NB4 (cell line): ENCODE measurements at regions not wholly inside any gene's neighbourhood (a gene's known extent, or its start where the extent isn't known, plus 50 kb on each side); places are given as distances from the start of the nearest gene placed in this dataset.

ENCODE experiments used
- DNase-seq: peaks from one replicate; pipeline ENCODE4 v3.0.0; 2010; ENCODE audit warnings: low read depth
- H3K4me3 ChIP-seq: one replicate; pipeline ENCODE4 v1.5.1; 2011; ENCODE audit warnings: mild to moderate bottlenecking, low read depth, low read length, moderate library complexity
- MYC ChIP-seq: IDR thresholded peaks from 2 replicates; pipeline ENCODE4 v1.6.1; 2011; ENCODE audit warnings: low read depth, low read length
- POLR2A ChIP-seq: IDR thresholded peaks from 2 replicates; pipeline ENCODE4 v1.6.1; 2011; ENCODE audit warnings: mild to moderate bottlenecking; ENCODE audit not compliant: insufficient read length; ENCODE audit errors: extremely low read depth
- TF ChIP-seq, protein P1 (sequence below): IDR thresholded peaks from 2 replicates; pipeline ENCODE4 v1.6.1; 2011; ENCODE audit warnings: low read depth, low read length
- TF ChIP-seq, protein P2 (sequence below): IDR thresholded peaks from one replicate; pipeline ENCODE4 v1.5.1; 2012; ENCODE audit warnings: low read depth, low read length

DNA sequence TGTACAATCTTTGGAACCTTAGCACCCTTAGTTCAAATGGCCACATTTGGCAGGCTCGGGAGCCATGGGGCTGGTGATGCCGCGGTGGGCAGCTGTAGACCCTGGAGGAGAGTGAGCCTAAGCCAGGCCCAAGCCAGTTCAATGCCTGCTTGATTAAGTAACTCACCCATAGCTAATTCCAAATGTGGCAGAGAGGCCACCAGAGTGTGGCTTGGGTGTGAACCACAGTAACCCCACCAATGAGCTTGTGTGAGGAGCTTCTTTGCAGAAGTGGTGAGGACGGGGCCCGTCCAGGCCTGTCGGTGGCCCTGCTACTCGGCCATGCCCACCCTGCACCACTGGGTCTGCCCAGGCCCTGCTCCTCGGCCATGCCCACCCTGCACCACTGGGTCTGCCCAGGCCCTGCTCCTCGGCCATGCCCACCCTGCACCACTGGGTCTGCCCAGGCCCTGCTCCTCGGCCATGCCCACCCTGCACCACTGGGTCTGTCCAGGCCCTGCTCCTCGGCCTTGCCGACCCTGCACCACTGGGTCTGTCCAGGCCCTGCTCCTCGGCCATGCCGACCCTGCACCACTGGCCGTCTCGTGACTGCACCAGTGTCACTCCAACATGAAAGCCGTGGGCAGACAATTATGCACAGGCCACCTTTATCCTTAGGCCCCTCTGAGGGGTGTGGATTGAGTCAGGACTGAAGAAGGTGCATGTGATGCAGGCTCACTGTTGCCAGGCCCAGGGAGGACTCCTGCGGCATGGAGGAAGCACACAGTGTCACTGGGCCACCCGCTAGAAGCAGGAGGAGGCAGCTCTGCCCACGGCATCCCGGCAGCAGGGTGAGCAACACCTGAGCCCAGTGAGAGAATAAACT lies 75.4 kb downstream of the MRPL36 start:
- TF ChIP-seq MYC, result no peak
- TF ChIP-seq, protein P1, sequence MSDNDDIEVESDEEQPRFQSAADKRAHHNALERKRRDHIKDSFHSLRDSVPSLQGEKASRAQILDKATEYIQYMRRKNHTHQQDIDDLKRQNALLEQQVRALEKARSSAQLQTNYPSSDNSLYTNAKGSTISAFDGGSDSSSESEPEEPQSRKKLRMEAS, result no peak
- no peak for TF ChIP-seq POLR2A
- TF ChIP-seq, protein P2, sequence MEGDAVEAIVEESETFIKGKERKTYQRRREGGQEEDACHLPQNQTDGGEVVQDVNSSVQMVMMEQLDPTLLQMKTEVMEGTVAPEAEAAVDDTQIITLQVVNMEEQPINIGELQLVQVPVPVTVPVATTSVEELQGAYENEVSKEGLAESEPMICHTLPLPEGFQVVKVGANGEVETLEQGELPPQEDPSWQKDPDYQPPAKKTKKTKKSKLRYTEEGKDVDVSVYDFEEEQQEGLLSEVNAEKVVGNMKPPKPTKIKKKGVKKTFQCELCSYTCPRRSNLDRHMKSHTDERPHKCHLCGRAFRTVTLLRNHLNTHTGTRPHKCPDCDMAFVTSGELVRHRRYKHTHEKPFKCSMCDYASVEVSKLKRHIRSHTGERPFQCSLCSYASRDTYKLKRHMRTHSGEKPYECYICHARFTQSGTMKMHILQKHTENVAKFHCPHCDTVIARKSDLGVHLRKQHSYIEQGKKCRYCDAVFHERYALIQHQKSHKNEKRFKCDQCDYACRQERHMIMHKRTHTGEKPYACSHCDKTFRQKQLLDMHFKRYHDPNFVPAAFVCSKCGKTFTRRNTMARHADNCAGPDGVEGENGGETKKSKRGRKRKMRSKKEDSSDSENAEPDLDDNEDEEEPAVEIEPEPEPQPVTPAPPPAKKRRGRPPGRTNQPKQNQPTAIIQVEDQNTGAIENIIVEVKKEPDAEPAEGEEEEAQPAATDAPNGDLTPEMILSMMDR, result no peak

DNA sequence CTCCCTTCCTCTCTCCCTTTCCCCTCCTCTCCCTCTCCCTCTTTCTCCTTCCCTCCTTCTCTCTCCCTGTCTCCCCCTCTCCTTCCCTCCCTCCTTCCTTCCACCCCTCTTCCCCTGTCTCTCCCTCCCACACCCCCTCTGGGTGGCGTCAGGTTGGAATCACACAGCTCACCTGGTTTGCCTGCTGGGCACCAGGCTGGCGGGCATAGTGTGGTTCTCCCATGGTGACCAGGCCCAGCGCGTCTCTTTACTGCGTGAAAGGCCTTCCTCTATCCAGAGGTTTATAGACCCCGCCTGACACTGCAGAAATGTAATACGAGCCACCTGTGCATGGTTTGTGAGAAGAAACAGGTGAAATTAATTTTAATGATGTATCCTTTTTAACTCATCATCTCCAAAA lies 76.2 kb downstream of the MRPL36 start:
- TF ChIP-seq MYC (no peak), POLR2A (no peak)
- TF ChIP-seq, protein P1, result no peak
- TF ChIP-seq, protein P2, result no peak
- no peak overlapping the region for H3K4me3 ChIP-seq
- no peak for DNase-seq

More for the DNA sequence above, 75.4 kb downstream of the MRPL36 start:
- no peak overlapping the region for H3K4me3 ChIP-seq
- no peak for DNase-seq

DNA sequence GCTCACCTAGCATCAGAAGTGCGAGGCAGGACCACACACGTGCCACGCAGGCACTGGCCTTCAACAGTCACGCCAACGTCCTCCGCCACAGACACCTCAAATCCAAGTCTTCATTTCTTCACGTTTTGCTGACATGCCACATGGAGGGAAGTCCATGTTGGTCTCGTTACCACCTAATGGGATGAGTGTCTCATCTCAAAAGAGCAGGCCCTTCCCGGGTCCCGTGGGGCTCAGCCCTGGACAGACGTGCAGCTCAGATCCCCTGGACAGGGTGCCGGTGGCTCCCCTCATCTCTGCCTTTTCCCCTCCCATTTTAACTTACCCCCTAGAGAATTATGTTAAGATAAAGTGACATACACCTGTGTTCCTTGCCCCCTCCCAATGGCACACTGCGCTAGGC lies 76.8 kb downstream of the MRPL36 start:
- TF ChIP-seq MYC (no peak), POLR2A (no peak)
- TF ChIP-seq, protein P2, result no peak
- TF ChIP-seq, protein P1, result no peak
- DNase-seq, result no peak
- no peak overlapping the region for H3K4me3 ChIP-seq

DNA sequence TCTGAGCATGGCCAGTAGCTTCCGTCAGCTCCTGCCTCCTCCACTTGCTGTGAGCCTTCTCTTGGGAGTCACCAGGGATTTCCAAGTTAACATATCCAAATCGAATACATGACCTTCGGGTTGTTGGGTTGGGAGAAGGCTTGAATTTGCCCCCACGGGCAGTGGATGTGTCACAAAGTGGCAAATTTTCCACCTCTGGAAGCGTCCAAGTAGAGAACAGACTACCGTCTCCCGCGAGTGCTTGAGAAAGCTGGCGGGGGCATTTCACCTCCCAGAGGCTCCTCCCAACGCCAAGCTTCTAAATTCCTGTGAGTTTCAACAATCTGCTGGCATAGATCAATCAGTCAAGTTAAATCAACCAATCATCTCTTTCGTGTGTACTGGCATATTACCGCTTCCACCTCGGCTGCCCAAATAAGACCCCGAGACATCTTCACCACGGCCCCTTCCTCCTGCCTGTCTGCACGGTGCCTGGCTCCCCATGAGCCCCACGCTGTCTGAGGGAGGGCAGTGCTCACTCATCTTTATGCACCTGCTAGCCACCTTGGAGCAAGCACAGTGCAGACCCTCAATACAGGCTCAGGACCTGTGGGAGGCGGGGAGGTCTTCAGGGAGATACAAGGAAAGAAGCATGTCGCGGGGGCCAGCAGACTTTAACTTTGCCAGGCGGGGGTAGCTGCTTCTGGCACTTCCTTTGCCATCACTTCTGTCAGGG lies 79.1 kb downstream of the MRPL36 start:
- no peak overlapping the region for H3K4me3 ChIP-seq
- TF ChIP-seq POLR2A (no peak), MYC (no peak)
- TF ChIP-seq, protein P2, result no peak
- TF ChIP-seq, protein P1, result no peak
- no peak for DNase-seq

DNA sequence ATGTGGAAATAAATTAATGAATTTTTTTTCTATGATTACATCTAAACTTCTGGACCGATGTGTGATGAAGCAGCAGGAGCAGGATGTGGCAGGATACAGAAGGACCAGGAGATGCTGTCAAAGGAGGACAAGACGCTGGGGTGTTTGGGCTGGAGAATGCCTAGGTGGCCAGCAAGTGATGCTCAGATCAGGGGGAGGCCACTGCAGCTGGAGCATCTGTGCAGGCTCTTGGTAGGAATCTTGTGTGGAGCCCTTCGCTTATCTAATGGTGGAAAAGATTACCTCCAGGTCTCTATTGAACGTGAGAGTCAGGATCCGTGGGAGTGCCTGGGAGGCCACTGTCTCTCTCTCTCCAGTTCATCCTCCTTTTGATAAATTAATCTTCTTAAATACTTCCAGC lies 79.8 kb downstream of the MRPL36 start:
- DNase-seq, result no peak
- no peak overlapping the region for H3K4me3 ChIP-seq
- TF ChIP-seq POLR2A, result no peak
- TF ChIP-seq, protein P2, result no peak
- TF ChIP-seq MYC, result no peak
- TF ChIP-seq, protein P1, result no peak
